HFFc6 (cell line): ENCODE measurements at regions not wholly inside any gene's neighbourhood (a gene's known extent, or its start where the extent isn't known, plus 50 kb on each side); places are given as distances from the start of the nearest gene placed in this dataset.
"Not testable (repeated sequence)": the region's sequence is repeated elsewhere in the genome, so short reads cannot be mapped to it uniquely, and the experiment has no call there.

Source experiments
- DNase-seq: peaks from one replicate; pipeline ENCODE4 v3.0.0-alpha.2; 2018
- H3K27ac Mint-ChIP-seq: 2 replicates; pipeline ENCODE4 v1.8.0; 2020; ENCODE audit warnings: mild to moderate bottlenecking, mixed read lengths
- H3K27me3 Mint-ChIP-seq: 2 replicates; pipeline ENCODE4 v1.8.0; 2021; ENCODE audit warnings: mild to moderate bottlenecking, moderate library complexity, mixed read lengths; ENCODE audit not compliant: insufficient read depth
- H3K36me3 Mint-ChIP-seq: 2 replicates; pipeline ENCODE4 v1.8.0; 2021; ENCODE audit warnings: low read depth, mixed read lengths
- H3K4me1 Mint-ChIP-seq: 2 replicates; pipeline ENCODE4 v1.8.0; 2020; ENCODE audit warnings: low read depth, mixed read lengths
- H3K4me3 Mint-ChIP-seq: 2 replicates; pipeline ENCODE4 v1.8.0; 2020; ENCODE audit warnings: mild to moderate bottlenecking, moderate library complexity, mixed read lengths
- H3K9me3 Mint-ChIP-seq: 2 replicates; pipeline ENCODE4 v1.8.0; 2020; ENCODE audit warnings: mild to moderate bottlenecking, mixed read lengths
- CTCF ChIP-seq: fragments of 200-600 bp; sonication (generic); IDR thresholded peaks from 2 replicates; pipeline ENCODE4 v1.5.0; 2021; ENCODE audit warnings: antibody characterized with exemption, mild to moderate bottlenecking

GRCh38 chr11:22084056-22084455, 108.8 kb upstream of the ANO5 start:
- Mint-ChIP-seq H3K9me3 (peaks cover 23% of the 10 kb centered on the region), H3K36me3 (no peaks in the 10 kb centered on the region), H3K4me1 (no peaks in the 10 kb centered on the region), H3K4me3 (no peak overlapping the region), H3K27ac (no peak overlapping the region), H3K27me3 (no peaks in the 10 kb centered on the region)
- no peak for TF ChIP-seq CTCF
- DNase-seq, result no peak

- Mint-ChIP-seq H3K27ac (no peak overlapping the region), H3K4me3 (no peak overlapping the region), H3K36me3 (no peaks in the 10 kb centered on the region), H3K4me1 (no peaks in the 10 kb centered on the region), H3K9me3 (peaks cover 25% of the 10 kb centered on the region), H3K27me3 (no peaks in the 10 kb centered on the region)
- DNase-seq, result no peak
- TF ChIP-seq CTCF, result no peak
Observed at GRCh38 chr11:22084564-22084963, 108.3 kb upstream of the ANO5 start.

GRCh38 chr11:22089609-22090008, 103.3 kb upstream of the ANO5 start:
- H3K27me3 Mint-ChIP-seq, result no peaks in the 10 kb centered on the region
- H3K27ac Mint-ChIP-seq, result no peak overlapping the region
- no peak for DNase-seq
- peaks cover 2% of the 10 kb centered on the region; the same call in 1 of the 2 replicates for H3K36me3 Mint-ChIP-seq
- H3K4me1 Mint-ChIP-seq, result no peaks in the 10 kb centered on the region
- H3K4me3 Mint-ChIP-seq, result no peak overlapping the region
- TF ChIP-seq CTCF, result no peak
- H3K9me3 Mint-ChIP-seq, result peaks cover 39% of the 10 kb centered on the region

GRCh38 chr11:22106566-22106965, 86.3 kb upstream of the ANO5 start:
- H3K4me3 Mint-ChIP-seq, result no peak overlapping the region

GRCh38 chr11:22115470-22116029, 77.3 kb upstream of the ANO5 start:
- no peak for TF ChIP-seq CTCF
- Mint-ChIP-seq H3K27ac (no peak overlapping the region), H3K36me3 (no peaks in the 10 kb centered on the region), H3K9me3 (peaks cover 33% of the 10 kb centered on the region), H3K27me3 (no peaks in the 10 kb centered on the region), H3K4me3 (no peak overlapping the region), H3K4me1 (no peaks in the 10 kb centered on the region)
- no peak for DNase-seq

More at GRCh38 chr11:22106566-22106965, 86.3 kb upstream of the ANO5 start:
- DNase-seq, result no peak
- Mint-ChIP-seq H3K9me3 (peaks cover 27% of the 10 kb centered on the region), H3K27me3 (no peaks in the 10 kb centered on the region), H3K4me1 (no peaks in the 10 kb centered on the region), H3K27ac (no peak overlapping the region), H3K36me3 (no peaks in the 10 kb centered on the region)
- no peak for TF ChIP-seq CTCF

GRCh38 chr11:22127981-22128380, 64.9 kb upstream of the ANO5 start:
- DNase-seq, H3K27ac Mint-ChIP-seq, H3K4me3 Mint-ChIP-seq, H3K4me1 Mint-ChIP-seq, H3K36me3 Mint-ChIP-seq, H3K27me3 Mint-ChIP-seq: not testable (repeated sequence)
- H3K9me3 Mint-ChIP-seq, result peaks cover 69% of the 10 kb centered on the region
